ENCODE measurements at regions not wholly inside any gene's neighbourhood (a gene's known extent, or its start where the extent isn't known, plus 50 kb on each side); places are given as distances from the start of the nearest gene placed in this dataset.

DNA sequence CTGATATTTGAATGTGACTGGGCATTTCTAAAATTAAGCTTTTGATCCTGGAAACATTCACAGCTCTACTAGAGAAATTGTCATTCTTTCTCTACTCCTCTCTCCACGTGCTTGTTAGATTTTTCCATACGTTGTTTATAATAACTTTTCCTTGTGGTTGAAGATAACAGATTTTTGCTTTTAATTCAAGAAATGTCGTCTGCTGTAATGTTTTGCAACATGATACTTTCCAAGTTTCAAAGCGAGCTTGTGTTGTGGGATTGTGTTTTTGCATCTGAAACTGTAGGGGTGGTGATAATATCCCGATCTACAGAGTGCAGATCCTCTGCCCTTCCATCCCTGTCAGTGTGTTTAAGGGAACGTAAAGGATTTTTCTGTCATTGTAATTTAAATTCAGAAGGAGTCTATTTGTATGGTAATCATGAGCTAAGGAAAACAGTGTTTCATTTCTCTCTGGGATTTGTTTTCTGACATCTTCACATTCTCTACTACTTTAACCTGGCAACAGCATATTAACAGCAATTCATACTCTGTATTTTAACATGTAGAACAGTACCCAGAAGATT is 321.4 kb downstream of the FAT3 start (continued):
- TF ChIP-seq TEAD4 (IDR thresholded peaks at IDR 0.05; ENCODE audit: low read length), result no peak
- no peak for TF ChIP-seq TEAD4 (CRISPR knock-in tag; IDR thresholded peaks at IDR 0.05; ENCODE audit: borderline replicate concordance)
- no peak for TF ChIP-seq FOXP1 (CRISPR knock-in tag; IDR thresholded peaks at IDR 0.05)
- TF ChIP-seq HIVEP1 (CRISPR knock-in tag; IDR thresholded peaks at IDR 0.05), result no peak
- no peak for TF ChIP-seq SUPT5H (IDR thresholded peaks at IDR 0.05)
- no peak for TF ChIP-seq PHF20 (IDR thresholded peaks at IDR 0.05; ENCODE audit: partially characterized antibody)

DNA sequence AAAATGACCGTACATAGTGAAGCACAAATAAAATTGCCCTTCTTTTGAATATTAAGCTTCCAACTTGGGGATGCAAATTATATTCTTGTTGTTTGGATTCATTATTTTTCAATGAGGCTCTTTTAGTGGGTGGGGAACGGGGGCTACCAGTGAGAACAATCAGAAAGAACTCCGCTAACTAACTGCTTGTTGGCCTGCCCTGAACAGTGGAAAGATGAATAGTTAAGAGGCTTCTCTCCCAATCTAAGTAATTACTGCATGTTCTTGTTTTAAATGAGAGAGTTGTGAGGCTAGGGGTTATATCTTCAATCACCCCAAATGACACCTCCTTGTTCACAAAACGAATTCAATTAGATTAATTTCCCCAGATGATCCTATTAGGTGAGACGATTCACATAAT is 322.0 kb downstream of the FAT3 start:
- no peak overlapping the region for H3K27ac ChIP-seq (ENCODE audit: extremely low read depth, low read depth, low read length)
- H3K27me3 ChIP-seq (ENCODE audit: control insufficient read depth in 2 of 2, insufficient read depth in 2 of 2, low read length in 2 of 2), result no peaks in the 10 kb centered on the region
- H4K20me1 ChIP-seq (replicated peaks; ENCODE audit: control insufficient read depth, insufficient read depth, low read length), result no peaks in the 10 kb centered on the region
- CTCF ChIA-PET (ENCODE audit: low intra/inter-chr PET ratio), result no interaction called here
- no peak overlapping the region for H3K4me2 ChIP-seq (ENCODE audit: insufficient read depth, low read length)
- no peak overlapping the region for H3K9ac ChIP-seq (ENCODE audit: insufficient read depth in 1 of 2, low read depth in 2 of 2, low read length in 2 of 2)
- in situ Hi-C loops (cut with MboI) (no loop called here), intact Hi-C loops (cut with micrococcal nuclease) (no loop called here)
- whole genome bisulfite sequencing (ENCODE audit: insufficient coverage, low coverage, missing lambda C conversion rate), result 0% methylated on average over 5 of the region's 5 CpGs
- no peaks in the 10 kb centered on the region for H3K79me2 ChIP-seq (ENCODE audit: control insufficient read depth, insufficient read depth, low read length)
- ATAC-seq (no peak), FAIRE-seq (no peak), DNase-seq (ENCODE audit: extremely low read depth in 1 of 4, low spot score in 3 of 4) (no peak)
- POLR2A ChIA-PET, result interaction anchor here (0.6 kb wide), 1 partner anchor 13 kb away, joined by 3 read pairs; no protein-coding TSS in a partner anchor
- no peak overlapping the region for H3K4me3 ChIP-seq
- no peaks in the 10 kb centered on the region for H3K9me3 ChIP-seq (replicated peaks; ENCODE audit: control insufficient read depth, insufficient read depth, low read depth, low read length)
- no peaks in the 10 kb centered on the region for H3K9me1 ChIP-seq (ENCODE audit: control insufficient read depth, insufficient read depth, low read length)
- BruUV-seq (replicated peaks), result no TSS peak
- H2AFZ ChIP-seq (ENCODE audit: low read depth, low read length), result no peak overlapping the region
- H3K4me1 ChIP-seq (replicated peaks in 1 of 2; ENCODE audit: control insufficient read depth in 2 of 2, insufficient read depth in 2 of 2, low read length in 2 of 2), result no peaks in the 10 kb centered on the region
- H3K36me3 ChIP-seq (ENCODE audit: control insufficient read depth, insufficient read depth, low read length), result no peaks in the 10 kb centered on the region
- TF ChIP-seq SRSF3 (IDR thresholded peaks at IDR 0.05; ENCODE audit: insufficient read depth, low read length), result no peak
- TF ChIP-seq CBX2 (IDR thresholded peaks at IDR 0.05; ENCODE audit: insufficient read depth, low read length, poor library complexity, severe bottlenecking), result no peak
- TF ChIP-seq SAFB (IDR thresholded peaks at IDR 0.05; ENCODE audit: borderline replicate concordance, low read depth, low read length), result no peak
- TF ChIP-seq, protein P1, sequence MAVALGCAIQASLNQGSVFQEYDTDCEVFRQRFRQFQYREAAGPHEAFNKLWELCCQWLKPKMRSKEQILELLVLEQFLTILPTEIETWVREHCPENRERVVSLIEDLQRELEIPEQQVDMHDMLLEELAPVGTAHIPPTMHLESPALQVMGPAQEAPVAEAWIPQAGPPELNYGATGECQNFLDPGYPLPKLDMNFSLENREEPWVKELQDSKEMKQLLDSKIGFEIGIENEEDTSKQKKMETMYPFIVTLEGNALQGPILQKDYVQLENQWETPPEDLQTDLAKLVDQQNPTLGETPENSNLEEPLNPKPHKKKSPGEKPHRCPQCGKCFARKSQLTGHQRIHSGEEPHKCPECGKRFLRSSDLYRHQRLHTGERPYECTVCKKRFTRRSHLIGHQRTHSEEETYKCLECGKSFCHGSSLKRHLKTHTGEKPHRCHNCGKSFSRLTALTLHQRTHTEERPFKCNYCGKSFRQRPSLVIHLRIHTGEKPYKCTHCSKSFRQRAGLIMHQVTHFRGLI (CRISPR knock-in tag; IDR thresholded peaks at IDR 0.05), result no peak
- TF ChIP-seq, protein P2, sequence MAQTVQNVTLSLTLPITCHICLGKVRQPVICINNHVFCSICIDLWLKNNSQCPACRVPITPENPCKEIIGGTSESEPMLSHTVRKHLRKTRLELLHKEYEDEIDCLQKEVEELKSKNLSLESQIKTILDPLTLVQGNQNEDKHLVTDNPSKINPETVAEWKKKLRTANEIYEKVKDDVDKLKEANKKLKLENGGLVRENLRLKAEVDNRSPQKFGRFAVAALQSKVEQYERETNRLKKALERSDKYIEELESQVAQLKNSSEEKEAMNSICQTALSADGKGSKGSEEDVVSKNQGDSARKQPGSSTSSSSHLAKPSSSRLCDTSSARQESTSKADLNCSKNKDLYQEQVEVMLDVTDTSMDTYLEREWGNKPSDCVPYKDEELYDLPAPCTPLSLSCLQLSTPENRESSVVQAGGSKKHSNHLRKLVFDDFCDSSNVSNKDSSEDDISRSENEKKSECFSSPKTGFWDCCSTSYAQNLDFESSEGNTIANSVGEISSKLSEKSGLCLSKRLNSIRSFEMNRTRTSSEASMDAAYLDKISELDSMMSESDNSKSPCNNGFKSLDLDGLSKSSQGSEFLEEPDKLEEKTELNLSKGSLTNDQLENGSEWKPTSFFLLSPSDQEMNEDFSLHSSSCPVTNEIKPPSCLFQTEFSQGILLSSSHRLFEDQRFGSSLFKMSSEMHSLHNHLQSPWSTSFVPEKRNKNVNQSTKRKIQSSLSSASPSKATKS (CRISPR knock-in tag; IDR thresholded peaks at IDR 0.05), result no peak
- TF ChIP-seq SNIP1 (IDR thresholded peaks at IDR 0.05; ENCODE audit: low read depth), result no peak
- TF ChIP-seq POLR2A (conservative IDR thresholded peaks at IDR 0.05), result no peak
- no peak for TF ChIP-seq NUFIP1 (IDR thresholded peaks at IDR 0.05; ENCODE audit: partially characterized antibody)

Data from K562 (cell line).